Colonic mucosa (tissue), 4 donors: ENCODE measurements at regions not wholly inside any gene's neighbourhood (a gene's known extent, or its start where the extent isn't known, plus 50 kb on each side); places are given as distances from the start of the nearest gene placed in this dataset.

Experiments
- DNase-seq: peaks from one replicate; pipeline ENCODE4 v3.0.0-alpha.2; 2020
- H3K27ac ChIP-seq: fragments of 200-600 bp; one replicate; pipeline ENCODE4 v1.8.0; 2021
- H3K27me3 ChIP-seq: fragments of 200-600 bp; one replicate; pipeline ENCODE4 v1.8.0; 2021
- H3K36me3 ChIP-seq: fragments of 200-600 bp; one replicate; pipeline ENCODE4 v1.8.0; 2021
- H3K4me1 ChIP-seq: fragments of 200-600 bp; one replicate; pipeline ENCODE4 v1.8.0; 2021; ENCODE audit warnings: mild to moderate bottlenecking
- H3K4me3 ChIP-seq: fragments of 200-600 bp; one replicate; pipeline ENCODE4 v1.8.0; 2021
- H3K9ac ChIP-seq, 2 donors: one replicate each; pipeline ENCODE4 v1.7.0; 2013; ENCODE audit warnings: control low read depth in 2 of 2, low read depth in 2 of 2, low read length in 2 of 2
- H3K9me3 ChIP-seq: fragments of 200-600 bp; one replicate; pipeline ENCODE4 v1.8.0; 2021
- CTCF ChIP-seq: fragments of 200-600 bp; IDR thresholded peaks from one replicate; pipeline ENCODE4 v1.8.0; 2022; ENCODE audit warnings: antibody characterized with exemption, mild to moderate bottlenecking
- intact Hi-C: fragments of 100-400 bp; cut with DNase I; formaldehyde crosslinking; loops from one replicate; pipeline ENCODE4 v1.14.1; 2022
- donor health status: healthy.
- donor health status: DM: no; HTN: no; CAD: no.
- donor health status: DM: no; HTN: no; CAD: no.

GRCh38 chrX:39709812-39710211 lies 387.9 kb downstream of the BCOR start:
- DNase-seq = no peak
- H3K9me3 ChIP-seq = no peaks in the 10 kb centered on the region
- no peaks in the 10 kb centered on the region for H3K4me1 ChIP-seq
- no peak overlapping the region for H3K9ac ChIP-seq
- no peaks in the 10 kb centered on the region for H3K36me3 ChIP-seq
- intact Hi-C loops = no loop called here
- no peak overlapping the region for H3K4me3 ChIP-seq
- H3K27me3 ChIP-seq = no peaks in the 10 kb centered on the region
- TF ChIP-seq CTCF = no peak
- H3K27ac ChIP-seq = no peak overlapping the region

- DNase-seq = no peak
- Histone ChIP-seq H3K27ac (no peak overlapping the region), H3K36me3 (no peaks in the 10 kb centered on the region), H3K9ac (no peak overlapping the region), H3K9me3 (no peaks in the 10 kb centered on the region), H3K4me3 (no peak overlapping the region), H3K4me1 (no peaks in the 10 kb centered on the region), H3K27me3 (no peaks in the 10 kb centered on the region)
- intact Hi-C loops = no loop called here
- TF ChIP-seq CTCF = no peak
Observed at GRCh38 chrX:39710776-39711175, 387.0 kb downstream of the BCOR start.

GRCh38 chrX:39714471-39714870 lies 383.3 kb downstream of the BCOR start:
- H3K4me1 ChIP-seq = no peaks in the 10 kb centered on the region
- TF ChIP-seq CTCF = no peak
- no peak for DNase-seq
- no peak overlapping the region for H3K4me3 ChIP-seq
- H3K9me3 ChIP-seq = no peaks in the 10 kb centered on the region
- intact Hi-C loops = no loop called here
- H3K36me3 ChIP-seq = no peaks in the 10 kb centered on the region
- no peak overlapping the region for H3K27ac ChIP-seq
- H3K27me3 ChIP-seq = no peaks in the 10 kb centered on the region
- no peak overlapping the region for H3K9ac ChIP-seq

GRCh38 chrX:39716401-39716800 lies 381.4 kb downstream of the BCOR start:
- intact Hi-C loops = no loop called here
- H3K9ac ChIP-seq = no peak overlapping the region
- H3K27ac ChIP-seq = no peak overlapping the region
- no peaks in the 10 kb centered on the region for H3K36me3 ChIP-seq
- H3K4me3 ChIP-seq = no peak overlapping the region
- TF ChIP-seq CTCF = no peak
- H3K27me3 ChIP-seq = no peaks in the 10 kb centered on the region
- no peaks in the 10 kb centered on the region for H3K9me3 ChIP-seq
- DNase-seq = no peak
- no peaks in the 10 kb centered on the region for H3K4me1 ChIP-seq

GRCh38 chrX:39716802-39717540 lies 380.8 kb downstream of the BCOR start:
- DNase-seq = no peak
- intact Hi-C loops = no loop called here
- no peaks in the 10 kb centered on the region for H3K27me3 ChIP-seq

More at GRCh38 chrX:39716802-39717540, 380.8 kb downstream of the BCOR start:
- no peak for TF ChIP-seq CTCF
- Histone ChIP-seq H3K36me3 (no peaks in the 10 kb centered on the region), H3K4me3 (no peak overlapping the region), H3K4me1 (no peaks in the 10 kb centered on the region), H3K9me3 (no peaks in the 10 kb centered on the region), H3K9ac (no peak overlapping the region), H3K27ac (no peak overlapping the region)
